ENCODE measurements at regions not wholly inside any gene's neighbourhood (a gene's known extent, or its start where the extent isn't known, plus 50 kb on each side); places are given as distances from the start of the nearest gene placed in this dataset.

DNA sequence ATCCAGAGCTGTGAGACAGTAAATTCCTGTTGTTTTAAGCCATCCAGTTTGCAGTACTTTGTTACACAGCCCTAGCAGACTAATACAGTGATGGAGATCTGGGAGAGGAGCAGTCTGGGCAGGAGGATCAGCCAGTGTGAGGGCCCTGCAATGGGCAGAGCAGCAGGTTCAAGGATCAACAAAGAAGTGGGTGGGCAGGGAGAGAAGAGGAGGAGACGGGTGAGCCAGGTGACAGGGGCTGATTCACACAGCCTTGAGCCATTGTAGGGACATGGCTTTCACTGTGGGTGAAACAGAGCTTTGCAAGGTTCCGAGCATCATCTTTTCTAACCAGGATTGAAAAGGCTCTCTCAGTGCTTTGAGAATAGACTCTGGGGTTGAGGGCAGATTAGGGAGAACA lies 88.2 kb upstream of the MVB12B start:
- intact Hi-C loops (cut with micrococcal nuclease), result no loop called here

DNA sequence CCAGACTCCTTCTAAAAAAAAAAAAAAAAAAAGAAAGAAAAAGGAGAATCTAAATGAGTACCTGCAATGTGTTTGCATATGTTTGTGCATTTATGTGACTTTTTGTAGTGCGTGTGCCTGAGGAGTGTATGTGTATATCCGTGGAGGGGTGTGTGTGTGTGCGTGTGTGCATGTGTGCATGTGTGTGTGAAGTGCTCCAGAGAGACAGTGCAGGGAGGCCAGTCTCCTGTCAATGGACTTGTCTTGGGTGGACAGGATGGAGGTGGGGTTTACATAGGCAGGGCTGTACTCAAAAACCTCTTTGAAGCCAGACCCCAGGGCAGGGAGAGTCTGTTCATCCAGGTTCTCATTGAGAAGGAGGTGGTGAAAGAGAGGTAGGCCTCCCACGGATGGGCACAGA lies 87.1 kb upstream of the MVB12B start:
- intact Hi-C loops (cut with micrococcal nuclease), result no loop called here

DNA sequence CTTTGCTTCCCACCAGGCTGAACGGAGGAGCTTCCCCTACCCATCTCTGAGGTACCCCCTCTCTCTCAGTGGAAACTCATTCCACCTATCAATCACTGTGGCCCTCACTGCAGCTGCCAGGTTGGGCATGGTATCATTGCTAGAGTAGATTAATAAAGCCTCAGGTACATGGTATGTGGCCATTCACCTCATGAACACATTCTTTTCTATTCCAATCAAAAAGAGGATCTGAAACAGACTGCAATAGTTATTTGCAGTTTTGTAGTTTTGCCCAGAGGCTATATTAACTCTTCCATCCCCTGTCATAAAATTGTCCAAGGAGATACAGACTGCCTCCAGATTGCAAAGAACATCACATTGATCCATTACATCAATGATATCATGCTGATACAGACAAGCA lies 85.8 kb upstream of the MVB12B start:
- intact Hi-C loops (cut with micrococcal nuclease), result no loop called here

DNA sequence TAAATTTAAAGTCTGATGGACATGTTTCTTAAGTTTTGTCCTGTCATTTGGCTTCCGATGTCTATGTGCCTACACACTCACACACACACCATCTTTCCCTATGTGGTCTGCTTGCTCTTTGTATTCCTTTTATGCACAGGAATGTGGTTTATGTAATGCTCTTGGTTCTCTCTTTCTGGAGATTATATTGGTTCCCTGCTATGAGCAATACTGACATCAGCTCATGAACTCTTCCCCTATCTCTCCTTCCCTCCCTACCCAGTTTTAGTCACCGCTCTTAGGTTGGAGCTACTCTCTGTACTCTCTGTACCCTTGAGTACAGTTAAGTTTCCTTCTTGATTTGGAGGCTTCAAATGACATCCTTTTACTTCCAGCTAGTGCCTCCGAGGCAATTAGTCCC lies 77.9 kb upstream of the MVB12B start:
- intact Hi-C loops (cut with micrococcal nuclease), result no loop called here

DNA sequence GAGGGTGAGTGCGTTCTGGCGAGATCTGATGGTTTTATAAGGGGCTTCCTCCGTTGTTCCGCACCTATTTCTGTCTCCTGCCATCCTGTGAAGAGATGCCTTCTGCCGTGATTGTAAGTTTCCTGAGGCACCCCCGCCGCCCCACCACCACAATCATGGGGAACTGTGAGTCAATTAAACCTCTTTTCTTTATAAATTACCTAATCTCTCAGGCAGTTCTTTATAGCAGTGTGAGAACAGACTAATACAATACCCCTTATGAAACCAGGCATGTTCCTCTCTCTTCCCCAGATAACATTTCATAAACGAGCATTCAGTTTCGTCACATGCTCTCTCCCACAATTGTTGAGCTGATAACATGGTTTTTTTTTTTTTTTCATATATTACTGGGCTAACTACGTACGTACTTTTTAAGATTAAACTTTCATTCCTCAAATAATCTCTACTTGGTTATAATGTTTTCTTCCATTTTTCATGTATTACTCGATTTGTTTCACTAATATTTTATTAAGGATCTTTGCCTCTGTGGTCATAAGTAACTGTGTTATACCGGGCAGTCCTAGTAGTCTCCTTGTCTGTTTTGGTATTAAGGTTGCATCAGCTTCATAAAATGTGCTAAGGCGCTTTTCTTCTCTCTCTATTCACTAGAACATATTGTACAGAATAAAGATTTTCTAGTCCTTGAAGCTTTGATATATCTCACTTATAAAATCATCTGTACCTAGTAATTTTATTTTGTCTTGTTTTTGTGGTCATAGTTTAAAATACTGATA lies 64.9 kb upstream of the MVB12B start:
- intact Hi-C loops (cut with micrococcal nuclease), result no loop called here

DNA sequence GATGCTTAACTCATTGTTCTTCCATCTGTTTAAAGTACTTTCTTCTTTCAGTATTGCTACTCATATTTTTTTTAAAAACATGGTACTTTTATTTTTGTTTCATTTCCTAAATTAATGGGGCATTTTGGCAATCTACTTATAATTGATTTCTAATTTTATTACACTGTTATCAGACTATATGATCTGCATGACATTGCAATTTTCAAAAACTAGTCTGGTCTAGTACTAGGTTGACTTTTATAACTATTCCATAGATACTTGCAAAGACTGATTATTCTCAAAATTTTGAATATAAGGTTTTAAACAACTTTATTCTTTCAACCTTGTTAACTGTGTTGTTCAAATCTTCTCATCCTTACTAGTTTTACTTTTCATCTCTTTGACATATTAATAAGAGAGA lies 63.9 kb upstream of the MVB12B start:
- intact Hi-C loops (cut with micrococcal nuclease), result no loop called here

DNA sequence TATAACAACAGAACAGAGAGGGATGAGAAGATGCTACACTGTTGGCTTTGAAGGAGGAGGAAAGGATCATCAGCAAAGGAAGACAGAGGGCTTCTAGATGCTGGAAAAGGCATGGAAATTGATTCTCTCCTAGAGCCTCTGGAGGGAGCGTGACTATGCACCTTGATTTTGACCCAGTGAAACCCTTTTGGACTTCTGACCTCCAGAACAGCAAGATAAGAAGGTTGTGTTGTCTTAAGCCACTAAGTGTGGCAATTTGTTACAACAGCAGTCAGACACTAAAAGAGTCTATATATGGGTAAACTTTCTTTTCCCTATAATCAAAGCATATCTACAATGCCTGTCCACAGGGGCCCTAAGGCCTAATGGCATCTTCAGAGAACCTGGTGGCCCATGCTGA lies 56.1 kb upstream of the MVB12B start:
- intact Hi-C loops (cut with micrococcal nuclease), result no loop called here

DNA sequence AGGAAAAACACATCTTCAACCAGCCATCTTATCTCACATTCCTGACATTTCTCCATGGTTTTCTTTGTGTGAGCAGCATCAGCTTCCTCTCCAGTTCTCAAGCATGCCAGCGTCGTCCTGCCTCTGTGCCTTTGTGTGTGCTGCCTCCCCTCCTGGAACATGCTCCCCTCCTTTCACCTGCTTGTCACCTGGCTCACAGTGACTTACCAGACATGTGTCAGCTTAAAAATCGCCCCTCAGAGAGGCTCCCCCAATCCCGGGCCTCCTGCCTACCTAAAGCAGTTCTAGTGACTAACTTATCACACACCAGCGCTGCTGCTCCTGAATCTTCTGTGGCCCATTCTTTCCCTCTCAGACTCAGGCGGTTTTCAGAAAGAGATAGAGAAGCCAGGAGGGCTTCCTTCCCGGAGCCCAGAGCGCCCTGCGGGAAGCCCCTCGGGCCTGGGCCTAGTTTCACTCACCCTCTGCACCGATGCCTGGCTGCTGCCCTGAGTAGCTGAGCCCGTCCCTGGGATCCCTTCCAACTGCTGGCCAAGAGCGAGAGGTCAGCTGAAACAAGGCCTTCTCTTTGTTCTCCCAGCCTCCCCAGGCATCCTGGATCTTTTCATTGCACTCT lies 51.1 kb upstream of the MVB12B start:
- intact Hi-C loops (cut with micrococcal nuclease), result no loop called here

DNA sequence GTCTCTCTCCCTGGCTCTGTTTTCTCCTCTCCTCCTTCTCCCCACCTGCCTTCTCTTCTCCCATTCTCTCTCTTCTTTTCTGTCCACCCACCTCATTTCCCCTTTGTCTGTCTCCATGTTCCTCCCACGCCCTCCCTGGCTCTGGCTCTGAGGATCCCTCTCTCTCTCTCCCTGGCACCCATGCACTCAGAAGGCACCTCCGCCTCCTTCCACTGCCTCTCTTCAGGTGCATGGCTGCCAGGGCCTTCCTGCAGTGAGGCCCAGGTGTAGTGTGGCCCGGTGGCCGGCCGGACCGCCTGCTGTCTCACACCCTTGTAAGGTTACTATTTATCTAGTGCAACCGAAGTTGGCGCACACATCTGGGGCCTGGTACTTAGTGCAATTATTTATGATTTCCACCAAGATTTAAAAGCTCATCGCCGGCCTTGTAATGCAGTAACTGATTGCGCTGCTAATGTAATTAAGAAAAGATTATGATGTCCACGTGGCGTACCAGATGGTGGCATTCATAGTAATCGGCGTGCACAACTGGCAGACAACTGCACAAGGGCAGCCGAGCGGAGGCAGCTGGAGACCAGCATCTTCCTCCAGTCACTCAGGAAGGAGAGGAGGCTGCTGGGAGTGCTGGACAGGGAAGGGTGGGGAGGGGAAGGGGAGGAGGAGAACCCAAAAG lies 50.4 kb upstream of the MVB12B start:
- intact Hi-C loops (cut with micrococcal nuclease), result no loop called here

Data from T-helper 2 cell treated with Interferon-gamma antibody and Interleukin-4, amounts not matched to agents 100 ng/mL and 5 ng/mL, for 36 hours (primary cell).